ENCODE measurements at regions not wholly inside any gene's neighbourhood (a gene's known extent, or its start where the extent isn't known, plus 50 kb on each side); places are given as distances from the start of the nearest gene placed in this dataset.

DNA sequence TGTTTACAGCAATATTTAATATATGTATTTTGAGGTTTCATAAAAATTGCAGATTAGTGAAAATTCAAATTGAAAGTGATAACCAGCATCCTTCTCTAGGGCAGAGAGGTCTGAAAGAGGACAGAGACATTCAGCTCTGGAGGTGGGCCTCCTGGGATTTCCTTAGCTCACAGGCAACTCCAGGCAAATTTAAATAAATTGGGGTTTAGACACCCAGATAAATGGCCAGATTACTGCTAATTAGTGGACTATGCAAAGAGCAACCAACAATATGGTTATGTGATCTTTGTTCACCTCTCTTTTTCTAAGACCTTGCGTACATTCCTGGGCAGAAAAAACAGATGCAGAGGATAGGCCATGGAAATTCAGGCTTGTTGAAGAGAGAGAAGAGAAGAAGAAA lies 1282.8 kb upstream of the ACVR2A start:
- TF ChIP-seq ZNF335 (tag by site-specific recombination; conservative IDR thresholded peaks at IDR 0.05) (no peak), ZNF654 (tag by site-specific recombination; IDR thresholded peaks at IDR 0.05; ENCODE audit: low read depth) (no peak)
- TF ChIP-seq, protein P1, sequence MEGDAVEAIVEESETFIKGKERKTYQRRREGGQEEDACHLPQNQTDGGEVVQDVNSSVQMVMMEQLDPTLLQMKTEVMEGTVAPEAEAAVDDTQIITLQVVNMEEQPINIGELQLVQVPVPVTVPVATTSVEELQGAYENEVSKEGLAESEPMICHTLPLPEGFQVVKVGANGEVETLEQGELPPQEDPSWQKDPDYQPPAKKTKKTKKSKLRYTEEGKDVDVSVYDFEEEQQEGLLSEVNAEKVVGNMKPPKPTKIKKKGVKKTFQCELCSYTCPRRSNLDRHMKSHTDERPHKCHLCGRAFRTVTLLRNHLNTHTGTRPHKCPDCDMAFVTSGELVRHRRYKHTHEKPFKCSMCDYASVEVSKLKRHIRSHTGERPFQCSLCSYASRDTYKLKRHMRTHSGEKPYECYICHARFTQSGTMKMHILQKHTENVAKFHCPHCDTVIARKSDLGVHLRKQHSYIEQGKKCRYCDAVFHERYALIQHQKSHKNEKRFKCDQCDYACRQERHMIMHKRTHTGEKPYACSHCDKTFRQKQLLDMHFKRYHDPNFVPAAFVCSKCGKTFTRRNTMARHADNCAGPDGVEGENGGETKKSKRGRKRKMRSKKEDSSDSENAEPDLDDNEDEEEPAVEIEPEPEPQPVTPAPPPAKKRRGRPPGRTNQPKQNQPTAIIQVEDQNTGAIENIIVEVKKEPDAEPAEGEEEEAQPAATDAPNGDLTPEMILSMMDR (tag by site-specific recombination; IDR thresholded peaks at IDR 0.05): no peak
- TF ChIP-seq, protein P2, sequence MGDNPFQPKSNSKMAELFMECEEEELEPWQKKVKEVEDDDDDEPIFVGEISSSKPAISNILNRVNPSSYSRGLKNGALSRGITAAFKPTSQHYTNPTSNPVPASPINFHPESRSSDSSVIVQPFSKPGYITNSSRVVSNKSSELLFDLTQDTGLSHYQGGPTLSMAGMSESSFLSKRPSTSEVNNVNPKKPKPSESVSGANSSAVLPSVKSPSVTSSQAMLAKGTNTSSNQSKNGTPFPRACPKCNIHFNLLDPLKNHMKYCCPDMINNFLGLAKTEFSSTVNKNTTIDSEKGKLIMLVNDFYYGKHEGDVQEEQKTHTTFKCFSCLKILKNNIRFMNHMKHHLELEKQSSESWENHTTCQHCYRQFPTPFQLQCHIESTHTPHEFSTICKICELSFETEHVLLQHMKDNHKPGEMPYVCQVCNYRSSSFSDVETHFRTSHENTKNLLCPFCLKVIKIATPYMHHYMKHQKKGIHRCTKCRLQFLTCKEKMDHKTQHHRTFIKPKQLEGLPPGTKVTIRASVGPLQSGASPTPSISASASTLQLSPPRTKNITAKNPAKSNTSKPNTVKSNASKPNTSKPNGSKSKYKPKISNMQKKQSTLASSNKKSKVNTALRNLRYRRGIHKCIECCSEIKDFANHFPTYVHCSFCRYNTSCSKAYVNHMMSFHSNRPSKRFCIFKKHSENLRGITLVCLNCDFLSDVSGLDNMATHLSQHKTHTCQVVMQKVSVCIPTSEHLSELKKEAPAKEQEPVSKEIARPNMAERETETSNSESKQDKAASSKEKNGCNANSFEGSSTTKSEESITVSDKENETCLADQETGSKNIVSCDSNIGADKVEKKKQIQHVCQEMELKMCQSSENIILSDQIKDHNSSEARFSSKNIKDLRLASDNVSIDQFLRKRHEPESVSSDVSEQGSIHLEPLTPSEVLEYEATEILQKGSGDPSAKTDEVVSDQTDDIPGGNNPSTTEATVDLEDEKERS (tag by site-specific recombination; IDR thresholded peaks at IDR 0.05): no peak

Measured in HEK293 (cell line).